HCT116 (cell line): ENCODE measurements at regions not wholly inside any gene's neighbourhood (a gene's known extent, or its start where the extent isn't known, plus 50 kb on each side); places are given as distances from the start of the nearest gene placed in this dataset.

Experiments
- ATAC-seq: fragments of 200-7000 bp; cut with Tn5 transposase; 2 replicates; pipeline ENCODE4 v1.9.1; 2020; ENCODE audit warnings: mild to moderate bottlenecking, moderate library complexity
- BruUV-seq: library from RNA; stranded (reverse); fragments of 400-500 nt; replicated peaks from 2 replicates; lab custom pipeline; 2021; lab: Mats Ljungman, UMichigan
- CTCF ChIA-PET: fragments of 300-600 bp; sonication (Branson Sonifier 250); formaldehyde crosslinking; loops from one replicate; lab custom pipeline; 2021; ENCODE audit warnings: antibody characterized with exemption; lab: Charles Lee
- POLR2A ChIA-PET: fragments of 300-600, 350-600 bp; sonication (Branson Sonifier 250); formaldehyde crosslinking; loops from one replicate; lab custom pipeline; 2021; ENCODE audit warnings: antibody characterized with exemption; lab: Charles Lee
- RAD21 ChIA-PET, 2 experiments: fragments of 300-600 bp; sonication (Branson Sonifier 250); formaldehyde crosslinking; loops; one replicate each; lab custom pipeline; 2023; ENCODE audit warnings: low total read pairs in 2 of 2; ENCODE audit not compliant: uncharacterized antibody in 2 of 2, unreplicated experiment in 2 of 2, low non-redundant PET in 1 of 2; lab: Charles Lee
- DNase-seq: peaks from one replicate; pipeline ENCODE4 v3.0.0-alpha.2; 2010; ENCODE audit warnings: low read depth, low spot score
- H2AFZ ChIP-seq: fragments of 200-600 bp; shearing (Covaris generic), sonication (generic); 2 replicates; pipeline ENCODE4 v1.6.1; 2017; ENCODE audit warnings: low read depth, mixed run types, mixed read lengths, antibody characterized with exemption, low read length; ENCODE audit not compliant: poor library complexity, severe bottlenecking
- H3K27ac ChIP-seq: 2 replicates; pipeline ENCODE4 v1.5.1; 2012; ENCODE audit warnings: low read depth, low read length
- H3K27me3 ChIP-seq: fragments of 200-600 bp; sonication (generic); 2 replicates; pipeline ENCODE4 v1.6.1; 2016; ENCODE audit warnings: mixed run types, low read length, mixed read lengths; ENCODE audit not compliant: insufficient read depth
- H3K36me3 ChIP-seq, 2 experiments: fragments of 200-500 bp in 1 of 2; fragments of 200-600 bp in 1 of 2; sonication (Bioruptor generic) in 1 of 2; sonication (generic) in 1 of 2; 2 replicates each; pipeline versions ENCODE4 v1.5.1 to v1.6.1; 2014 to 2016; ENCODE audit warnings: low read length in 2 of 2, inconsistent platforms in 1 of 2, mixed read lengths in 1 of 2, mixed run types in 1 of 2; ENCODE audit not compliant: insufficient read depth in 2 of 2, control insufficient read depth in 1 of 2
- H3K4me1 ChIP-seq, 2 experiments: fragments of 200-600 bp in 1 of 2; sonication (generic) in 1 of 2; 2 replicates each; pipeline versions ENCODE4 v1.5.1 to v1.6.1; 2012 to 2017; ENCODE audit warnings: low read length in 2 of 2, inconsistent platforms in 1 of 2, mild to moderate bottlenecking in 1 of 2, mixed read lengths in 1 of 2, mixed run types in 1 of 2, moderate library complexity in 1 of 2; ENCODE audit not compliant: insufficient read depth in 2 of 2, control insufficient read depth in 1 of 2
- H3K4me2 ChIP-seq: fragments of 200-600 bp; sonication (generic); 2 replicates; pipeline ENCODE4 v1.6.1; 2017; ENCODE audit warnings: mixed run types, low read length, mixed read lengths
- H3K4me3 ChIP-seq, 2 experiments: fragments of 200-600 bp in 1 of 2; sonication (generic) in 1 of 2; replicated peaks in 1 of 2; 2 replicates each; pipeline ENCODE4 v1.5.1; 2011 to 2016; ENCODE audit warnings: low read length in 2 of 2, control low read depth in 1 of 2, low read depth in 1 of 2, mild to moderate bottlenecking in 1 of 2, mixed read lengths in 1 of 2, mixed run types in 1 of 2
- H3K79me2 ChIP-seq: fragments of 200-600 bp; sonication (generic); 2 replicates; pipeline ENCODE4 v1.6.1; 2017; ENCODE audit warnings: mild to moderate bottlenecking, mixed run types, low read length, moderate library complexity, mixed read lengths; ENCODE audit not compliant: insufficient read depth
- H3K9ac ChIP-seq: fragments of 200-600 bp; sonication (generic); 2 replicates; pipeline ENCODE4 v1.6.1; 2016; ENCODE audit warnings: low read length, mixed read lengths
- H3K9me2 ChIP-seq: fragments of 200-600 bp; sonication (generic), shearing (Covaris generic); 2 replicates; pipeline ENCODE4 v1.6.1; 2017; ENCODE audit warnings: mixed run types, mild to moderate bottlenecking, moderate library complexity; ENCODE audit not compliant: insufficient read depth
- H3K9me3 ChIP-seq, 2 experiments: fragments of 200-500 bp in 1 of 2; fragments of 200-600 bp in 1 of 2; sonication (Bioruptor generic) in 1 of 2; sonication (generic) in 1 of 2; 2 replicates each; pipeline ENCODE4 v1.6.1; 2014 to 2017; ENCODE audit warnings: low read length in 2 of 2, mixed read lengths in 2 of 2, inconsistent platforms in 1 of 2, low read depth in 1 of 2, mild to moderate bottlenecking in 1 of 2, mixed run types in 1 of 2, moderate library complexity in 1 of 2; ENCODE audit not compliant: control insufficient read depth in 1 of 2, insufficient read depth in 1 of 2
- H4K20me1 ChIP-seq: fragments of 200-600 bp; sonication (generic), shearing (Covaris generic); 2 replicates; pipeline ENCODE4 v1.6.1; 2017; ENCODE audit warnings: mixed run types, mild to moderate bottlenecking, moderate library complexity; ENCODE audit not compliant: insufficient read depth
- ATF3 ChIP-seq: IDR thresholded peaks from 2 replicates; pipeline ENCODE4 v1.6.1; 2012
- CBX3 ChIP-seq: IDR thresholded peaks from 2 replicates; pipeline ENCODE4 v1.6.1; 2012; ENCODE audit warnings: low read depth
- CEBPB ChIP-seq: IDR thresholded peaks from 2 replicates; pipeline ENCODE4 v1.6.1; 2012; ENCODE audit warnings: low read depth
- CTCF ChIP-seq, 3 experiments: fragments of 200-600 bp in 1 of 3; sonication (generic) in 1 of 3; IDR thresholded peaks in 2 of 3; conservative IDR thresholded peaks in 1 of 3; 2 replicates each; pipeline ENCODE4 v1.5.1; 2012 to 2017; ENCODE audit warnings: low read depth in 2 of 3, low read length in 2 of 3, antibody characterized with exemption in 1 of 3, borderline replicate concordance in 1 of 3, control low read depth in 1 of 3, mild to moderate bottlenecking in 1 of 3, mixed read lengths in 1 of 3, mixed run types in 1 of 3, moderate library complexity in 1 of 3; ENCODE audit not compliant: insufficient read depth in 1 of 3
- EGR1 ChIP-seq: IDR thresholded peaks from 2 replicates; pipeline ENCODE4 v1.6.1; 2012; ENCODE audit warnings: low read depth
- ELF1 ChIP-seq: IDR thresholded peaks from 2 replicates; pipeline ENCODE4 v1.6.1; 2012; ENCODE audit warnings: low read depth, borderline replicate concordance
- EZH2 ChIP-seq: fragments of 200-600 bp; sonication (generic); IDR thresholded peaks from 2 replicates; pipeline ENCODE4 v1.6.1; 2017; ENCODE audit warnings: antibody characterized with exemption, mixed run types
- EZH2phosphoT487 ChIP-seq: fragments of 200-600 bp; IDR thresholded peaks from 2 replicates; pipeline ENCODE4 v1.6.1; 2018; ENCODE audit warnings: antibody characterized with exemption, borderline replicate concordance
- FOSL1 ChIP-seq: IDR thresholded peaks from 2 replicates; pipeline ENCODE4 v1.6.1; 2012; ENCODE audit warnings: low read depth
- MAX ChIP-seq: IDR thresholded peaks from 2 replicates; pipeline ENCODE4 v1.6.1; 2012
- POLR2A ChIP-seq: IDR thresholded peaks from 2 replicates; pipeline ENCODE4 v1.7.0; 2011; ENCODE audit warnings: borderline replicate concordance; ENCODE audit not compliant: insufficient read depth, insufficient read length; ENCODE audit errors: extremely low read depth
- POLR2AphosphoS5 ChIP-seq: IDR thresholded peaks from 2 replicates; pipeline ENCODE4 v1.6.1; 2011; ENCODE audit warnings: mild to moderate bottlenecking, low read depth, low read length, moderate library complexity
- RAD21 ChIP-seq: IDR thresholded peaks from 2 replicates; pipeline ENCODE4 v1.6.1; 2012; ENCODE audit warnings: low read depth, mild to moderate bottlenecking
- REST ChIP-seq: IDR thresholded peaks from 2 replicates; pipeline ENCODE4 v1.6.1; 2012; ENCODE audit warnings: low read depth
- SP1 ChIP-seq: IDR thresholded peaks from 2 replicates; pipeline ENCODE4 v1.6.1; 2012; ENCODE audit warnings: low read depth
- SRF ChIP-seq: IDR thresholded peaks from 2 replicates; pipeline ENCODE4 v1.6.1; 2012; ENCODE audit warnings: low read depth
- TCF7L2 ChIP-seq: IDR thresholded peaks from 2 replicates; pipeline ENCODE4 v1.7.0; 2011; ENCODE audit warnings: borderline replicate concordance, inconsistent platforms; ENCODE audit not compliant: insufficient read depth, insufficient read length; ENCODE audit errors: extremely low read depth
- ZBTB33 ChIP-seq: IDR thresholded peaks from 2 replicates; pipeline ENCODE4 v1.6.1; 2011; ENCODE audit warnings: mild to moderate bottlenecking, low read length, moderate library complexity; ENCODE audit not compliant: insufficient replicate concordance; ENCODE audit errors: extremely low read depth
- ZFX ChIP-seq: fragments of 450-650 bp; IDR thresholded peaks from 2 replicates; pipeline ENCODE4 v1.6.1; 2017
- ZNF274 ChIP-seq: fragments of 200-500 bp; sonication (Bioruptor generic); IDR thresholded peaks from 2 replicates; pipeline ENCODE4 v1.6.1; 2014; ENCODE audit warnings: mild to moderate bottlenecking, low read depth, low read length, inconsistent platforms
- intact Hi-C: fragments of 100-400 bp; cut with micrococcal nuclease; formaldehyde crosslinking; loops from 2 replicates; pipeline ENCODE4 v1.10.0; 2022

- TF ChIP-seq REST = no peak
- no peak for TF ChIP-seq EGR1
- TF ChIP-seq POLR2AphosphoS5 = no peak
- no peak for TF ChIP-seq ZFX
These were observed 1103.3 kb upstream of the NRXN1 start (continued) for GRCh38 chr2:52135235-52135634.

GRCh38 chr2:52128081-52128480, 1096.1 kb upstream of the NRXN1 start:
- Histone ChIP-seq H3K4me1 (no peaks in the 10 kb centered on the region), H3K27me3 (no peaks in the 10 kb centered on the region), H3K79me2 (no peaks in the 10 kb centered on the region), H3K27ac (no peak overlapping the region), H3K9me2 (no peaks in the 10 kb centered on the region), H3K4me3 (no peak overlapping the region), H3K9me3 (no peaks in the 10 kb centered on the region), H2AFZ (no peak overlapping the region), H4K20me1 (no peaks in the 10 kb centered on the region), H3K36me3 (no peaks in the 10 kb centered on the region), H3K4me2 (no peak overlapping the region), H3K9ac (no peak overlapping the region)
- RAD21 ChIA-PET = no interaction called here
- TF ChIP-seq SP1 (no peak), ZNF274 (no peak), ATF3 (no peak), MAX (no peak), EZH2phosphoT487 (no peak), EZH2 (no peak), ZBTB33 (no peak), FOSL1 (no peak), POLR2A (no peak), CTCF (IDR thresholded peaks at IDR 0.05 in 2 of 3, conservative IDR thresholded peaks at IDR 0.05 in 1 of 3; ENCODE audit: borderline replicate concordance in 1 of 3, insufficient read depth in 1 of 3, low read depth in 2 of 3, low read length in 2 of 3) (no peak), ELF1 (no peak), EGR1 (no peak), CEBPB (no peak), CBX3 (no peak), ZFX (no peak), RAD21 (no peak), TCF7L2 (no peak), SRF (no peak)
- CTCF ChIA-PET = no interaction called here
- no TSS peak for BruUV-seq
- DNase-seq = no peak
- ATAC-seq = no peak
- intact Hi-C loops = no loop called here
- POLR2A ChIA-PET = no interaction called here
